K562 (cell line): ENCODE measurements at regions not wholly inside any gene's neighbourhood (a gene's known extent, or its start where the extent isn't known, plus 50 kb on each side); places are given as distances from the start of the nearest gene placed in this dataset.

Source experiments
- ATAC-seq: fragments of 200-7000 bp; cut with Tn5 transposase; 3 replicates; pipeline ENCODE4 v1.9.1; 2020; ENCODE audit warnings: moderate library complexity
- BruUV-seq: library from RNA; stranded (reverse); fragments of 400-500 nt; replicated peaks from 2 replicates; lab custom pipeline; 2021; lab: Mats Ljungman, UMichigan
- CTCF ChIA-PET: fragments of 300-600 bp; formaldehyde crosslinking; extraction: SDS; loops from one replicate; lab custom pipeline; 2021; ENCODE audit warnings: low intra/inter-chr PET ratio; lab: Yijun Ruan, JAX
- POLR2A ChIA-PET: fragments of 300-600, 350-650 bp; sonication (Branson Sonifier 250); formaldehyde crosslinking; extraction: SDS; loops from one replicate; lab custom pipeline; 2021; ENCODE audit warnings: antibody characterized with exemption, inconsistent platforms; lab: Yijun Ruan, JAX
- DNase-seq, 4 experiments: peaks; one replicate each; pipeline versions ENCODE4 v3.0.0 to v3.0.0-alpha.2; 2011 to 2018; ENCODE audit warnings: low spot score in 3 of 4, mixed read lengths in 3 of 4; ENCODE audit errors: extremely low read depth in 1 of 4
- FAIRE-seq: peaks from 2 replicates; lab custom pipeline; 2011; peaks lifted over from hg19 to GRCh38; lab: Jason Lieb, UNC
- H2AFZ ChIP-seq: 2 replicates; pipeline ENCODE4 v1.6.0; 2011; ENCODE audit warnings: low read depth, low read length, control low read depth, inconsistent platforms
- H3K27ac ChIP-seq: fragments of 200-600 bp; 3 replicates; pipeline ENCODE4 v1.8.0; 2011; ENCODE audit warnings: low read depth, mild to moderate bottlenecking, control low read depth, inconsistent platforms, low read length, moderate library complexity, mixed read lengths; ENCODE audit errors: extremely low read depth
- H3K27me3 ChIP-seq, 2 experiments: fragments of 300-600 bp in 1 of 2; 2 replicates in 1 of 2; 3 replicates in 1 of 2; pipeline versions ENCODE4 v1.6.0 to v1.8.0; 2011; ENCODE audit warnings: inconsistent platforms in 2 of 2, low read length in 2 of 2, mild to moderate bottlenecking in 1 of 2, mixed read lengths in 1 of 2, moderate library complexity in 1 of 2; ENCODE audit not compliant: control insufficient read depth in 2 of 2, insufficient read depth in 2 of 2
- H3K36me3 ChIP-seq: fragments of 300-600 bp; 3 replicates; pipeline ENCODE4 v1.8.0; 2011; ENCODE audit warnings: mild to moderate bottlenecking, low read length, inconsistent platforms; ENCODE audit not compliant: control insufficient read depth, insufficient read depth
- H3K4me1 ChIP-seq, 2 experiments: fragments of 200-600 bp in 1 of 2; replicated peaks in 1 of 2; 2 replicates in 1 of 2; 3 replicates in 1 of 2; pipeline versions ENCODE4 v1.5.1 to v1.8.0; 2011; ENCODE audit warnings: inconsistent platforms in 2 of 2, low read length in 2 of 2, mild to moderate bottlenecking in 1 of 2, mixed read lengths in 1 of 2, moderate library complexity in 1 of 2; ENCODE audit not compliant: control insufficient read depth in 2 of 2, insufficient read depth in 2 of 2
- H3K4me2 ChIP-seq: 2 replicates; pipeline ENCODE4 v1.6.1; 2011; ENCODE audit warnings: low read length, control low read depth, inconsistent platforms, mixed read lengths; ENCODE audit not compliant: insufficient read depth
- H3K4me3 ChIP-seq: fragments of 200-600 bp; sonication (generic), shearing (Covaris generic); 2 replicates; pipeline ENCODE4 v1.5.1; 2016; ENCODE audit warnings: control low read depth, inconsistent platforms
- H3K79me2 ChIP-seq: fragments of 200-600 bp; 3 replicates; pipeline ENCODE4 v1.8.0; 2011; ENCODE audit warnings: low read length, inconsistent platforms; ENCODE audit not compliant: control insufficient read depth, insufficient read depth
- H3K9ac ChIP-seq, 2 experiments: 2 replicates each; pipeline versions ENCODE4 v1.6.0 to v1.6.1; 2011; ENCODE audit warnings: low read depth in 2 of 2, low read length in 2 of 2, control low read depth in 1 of 2, inconsistent platforms in 1 of 2, mild to moderate bottlenecking in 1 of 2, mixed read lengths in 1 of 2; ENCODE audit not compliant: insufficient read depth in 1 of 2
- H3K9me1 ChIP-seq: one replicate; pipeline ENCODE4 v1.6.0; 2011; ENCODE audit warnings: inconsistent platforms, mild to moderate bottlenecking, low read length, moderate library complexity; ENCODE audit not compliant: control insufficient read depth, insufficient read depth
- H3K9me3 ChIP-seq: replicated peaks from 2 replicates; pipeline ENCODE4 v1.5.1; 2011; ENCODE audit warnings: low read depth, low read length, inconsistent platforms; ENCODE audit not compliant: control insufficient read depth, insufficient read depth
- H4K20me1 ChIP-seq: replicated peaks from 2 replicates; pipeline ENCODE4 v1.6.1; 2011; ENCODE audit warnings: low read length, inconsistent platforms, mixed read lengths; ENCODE audit not compliant: control insufficient read depth, insufficient read depth
- HMGXB4 ChIP-seq: sonication (generic); formaldehyde crosslinking; IDR thresholded peaks from 2 replicates; pipeline ENCODE4 v1.8.1; 2023; ENCODE audit warnings: mild to moderate bottlenecking, missing genetic modification reagents
- HNRNPLL ChIP-seq: fragments of 200-400 bp; formaldehyde crosslinking; IDR thresholded peaks from 2 replicates; pipeline ENCODE4 v1.6.1; 2017; ENCODE audit warnings: low read length, low read depth, mild to moderate bottlenecking; ENCODE audit not compliant: poor library complexity, severe bottlenecking
- L3MBTL2 ChIP-seq: fragments of 450-650 bp; IDR thresholded peaks from 2 replicates; pipeline ENCODE4 v1.6.1; 2016; ENCODE audit warnings: mild to moderate bottlenecking, moderate library complexity
- MEIS2 ChIP-seq: fragments of 450-650 bp; IDR thresholded peaks from 2 replicates; pipeline ENCODE4 v1.6.1; 2014; ENCODE audit warnings: mild to moderate bottlenecking; ENCODE audit not compliant: partially characterized antibody
- RBFOX2 ChIP-seq: fragments of 200-400 bp; formaldehyde crosslinking; IDR thresholded peaks from 2 replicates; pipeline ENCODE4 v1.6.1; 2017; ENCODE audit warnings: low read depth, mild to moderate bottlenecking, low read length, moderate library complexity
- RNF2 ChIP-seq: sonication (generic); IDR thresholded peaks from 2 replicates; pipeline ENCODE4 v1.6.1; 2016
- SMAD2 ChIP-seq: fragments of 150-350 bp; IDR thresholded peaks from 2 replicates; pipeline ENCODE4 v1.6.1; 2014; ENCODE audit warnings: low read depth, mild to moderate bottlenecking, low read length
- SRSF7 ChIP-seq: fragments of 200-400 bp; formaldehyde crosslinking; optimal IDR thresholded peaks from 2 replicates; pipeline ENCODE3; 2017; ENCODE audit warnings: mild to moderate bottlenecking, low read depth, low read length
- SRSF9 ChIP-seq: fragments of 200-400 bp; formaldehyde crosslinking; IDR thresholded peaks from 2 replicates; pipeline ENCODE4 v1.6.1; 2017; ENCODE audit warnings: low read depth, low read length, borderline replicate concordance
- SUPT5H ChIP-seq: fragments of 450-650 bp; IDR thresholded peaks from 2 replicates; pipeline ENCODE4 v1.6.1; 2016
- TBP ChIP-seq: optimal IDR thresholded peaks from 2 replicates; pipeline ENCODE3; 2011; ENCODE audit warnings: low read depth, low read length, improper control_type of control experiment
- THAP12 ChIP-seq: fragments of 250-450 bp; sonication (Bioruptor Pico); IDR thresholded peaks from 2 replicates; pipeline ENCODE4 v1.9.0; 2021; ENCODE audit warnings: mild to moderate bottlenecking, inconsistent platforms
- ZBTB11 ChIP-seq, 3 experiments: fragments of 200-800 bp in 1 of 3; fragments of 250-450 bp in 1 of 3; fragments of 450-650 bp in 1 of 3; sonication (Bioruptor Pico) in 1 of 3; sonication (Bioruptor generic) in 1 of 3; formaldehyde crosslinking in 1 of 3; IDR thresholded peaks; 2 replicates each; pipeline versions ENCODE4 v1.6.1 to v1.8.0; 2016 to 2022; ENCODE audit warnings: mild to moderate bottlenecking in 2 of 3, missing genetic modification characterization in 2 of 3, missing compliant biosample characterization in 1 of 3, moderate library complexity in 1 of 3
- ZHX1 ChIP-seq: fragments of 150-350 bp; conservative IDR thresholded peaks from 2 replicates; pipeline ENCODE4 v1.6.1; 2014; ENCODE audit warnings: low read length
- in situ Hi-C: fragments of 300-500 bp; cut with MboI; formaldehyde crosslinking; loops from 4 replicates; pipeline ENCODE4 v1.15.0; 2018; ENCODE audit warnings: inconsistent platforms, mixed read lengths
- intact Hi-C: fragments of 100-400 bp; cut with micrococcal nuclease; formaldehyde crosslinking; loops from 2 replicates; pipeline ENCODE4 v1.14.2; 2022

GRCh38 chr7:46999866-47000265, 582.0 kb downstream of the TNS3 start:
- no peak for DNase-seq
- BruUV-seq: no TSS peak
- no peak for TF ChIP-seq THAP12 (CRISPR knock-in tag)
- TF ChIP-seq RBFOX2: no peak
- no peak for TF ChIP-seq SUPT5H
- TF ChIP-seq SRSF7: no peak
- TF ChIP-seq ZHX1: no peak
- no peak for TF ChIP-seq MEIS2
- no peak for TF ChIP-seq SRSF9
- TF ChIP-seq SMAD2: no peak
- TF ChIP-seq HMGXB4 (CRISPR knock-in tag): no peak
- TF ChIP-seq TBP: no peak
- no peak for TF ChIP-seq RNF2
- no peak for TF ChIP-seq L3MBTL2
- TF ChIP-seq ZBTB11 (CRISPR knock-in tag; IDR thresholded peaks at IDR 0.05): no peak
- no peak for TF ChIP-seq HNRNPLL

More at GRCh38 chr7:46999866-47000265, 582.0 kb downstream of the TNS3 start:
- intact Hi-C loops: no loop called here
- Histone ChIP-seq H3K9me1 (no peaks in the 10 kb centered on the region), H3K9ac (no peak overlapping the region), H3K4me2 (no peak overlapping the region), H3K9me3 (no peaks in the 10 kb centered on the region), H3K79me2 (no peaks in the 10 kb centered on the region), H3K4me1 (no peaks in the 10 kb centered on the region), H3K27ac (no peak overlapping the region), H4K20me1 (no peaks in the 10 kb centered on the region), H3K36me3 (no peaks in the 10 kb centered on the region), H3K27me3 (no peaks in the 10 kb centered on the region), H3K4me3 (no peak overlapping the region), H2AFZ (no peak overlapping the region)
- ATAC-seq (no peak), FAIRE-seq (no peak)
- CTCF ChIA-PET: no interaction called here
- in situ Hi-C loops: no loop called here
- POLR2A ChIA-PET: no interaction called here
